ENCODE measurements at regions not wholly inside any gene's neighbourhood (a gene's known extent, or its start where the extent isn't known, plus 50 kb on each side); places are given as distances from the start of the nearest gene placed in this dataset.

GRCh38 chr5:129821477-129822131 lies 73.7 kb downstream of the MINAR2 start:
- no peak for DNase-seq (ENCODE audit: low spot score)

- DNase-seq (ENCODE audit: low spot score), result no peak
Observed at GRCh38 chr5:129830288-129830687, 74.0 kb upstream of the CHSY3 start.

- no peak for DNase-seq (ENCODE audit: low spot score)
Observed at GRCh38 chr5:129836321-129836720, 67.9 kb upstream of the CHSY3 start.

GRCh38 chr5:129844764-129845163 lies 59.5 kb upstream of the CHSY3 start:
- DNase-seq (ENCODE audit: low spot score), result no peak

GRCh38 chr5:129852747-129853352 lies 51.4 kb upstream of the CHSY3 start:
- peak; percentile 79 for DNase-seq (ENCODE audit: low spot score)

GRCh38 chr5:129853588-129853987 lies 50.7 kb upstream of the CHSY3 start:
- DNase-seq (ENCODE audit: low spot score), result peak; percentile 33

All from globus pallidus (tissue), 1 donor.